Gastroesophageal sphincter (tissue), 4 donors: ENCODE measurements at regions not wholly inside any gene's neighbourhood (a gene's known extent, or its start where the extent isn't known, plus 50 kb on each side); places are given as distances from the start of the nearest gene placed in this dataset.

Source experiments
- ATAC-seq: fragments of 150-250 bp; one replicate; pipeline ENCODE4 v1.9.1; 2016; ENCODE audit warnings: mild to moderate bottlenecking, moderate library complexity
- H3K27ac ChIP-seq, 4 donors: fragments of 200-600 bp; sonication (generic) in 3 of 4; 1 replicate in 3 of 4; 2 replicates in 1 of 4; pipeline ENCODE4 v1.5.1; 2016 to 2019
- H3K27me3 ChIP-seq: fragments of 200-600 bp; sonication (generic); one replicate; pipeline ENCODE4 v1.5.1; 2019
- H3K36me3 ChIP-seq, 2 donors: fragments of 200-600 bp; sonication (generic); one replicate each; pipeline ENCODE4 v1.5.1; 2019; ENCODE audit warnings: control low read depth in 1 of 2
- H3K4me1 ChIP-seq, 3 donors: fragments of 200-600 bp; sonication (generic); 1 replicate in 2 of 3; 2 replicates in 1 of 3; pipeline ENCODE4 v1.5.1; 2016 to 2019; ENCODE audit warnings: control low read depth in 2 of 3
- H3K4me3 ChIP-seq, 2 donors: fragments of 200-600 bp; sonication (generic); one replicate each; pipeline ENCODE4 v1.5.1; 2019; ENCODE audit warnings: mild to moderate bottlenecking in 1 of 2, moderate library complexity in 1 of 2
- H3K9me3 ChIP-seq, 3 donors: fragments of 200-600 bp; sonication (generic); one replicate each; pipeline ENCODE4 v1.5.1; 2017 to 2019; ENCODE audit warnings: control low read depth in 2 of 3
- EP300 ChIP-seq: sonication (generic); formaldehyde crosslinking; IDR thresholded peaks from one replicate; pipeline ENCODE4 v1.6.1; 2017; ENCODE audit warnings: antibody characterized with exemption, mild to moderate bottlenecking
- POLR2A ChIP-seq, 2 donors: fragments of 450-650 bp; IDR thresholded peaks; one replicate each; pipeline ENCODE4 v1.6.1; 2017; ENCODE audit warnings: antibody characterized with exemption in 2 of 2, mild to moderate bottlenecking in 2 of 2, moderate library complexity in 1 of 2
- POLR2AphosphoS5 ChIP-seq: sonication (generic); formaldehyde crosslinking; IDR thresholded peaks from one replicate; pipeline ENCODE4 v1.6.1; 2017; ENCODE audit warnings: antibody characterized with exemption
- WGBS, 2 donors: methylation state at CpG; one replicate each; pipeline ENCODE4 v1.1.5; 2018; ENCODE audit warnings: low coverage in 1 of 2; 5-methylcytosine and 5-hydroxymethylcytosine counted together
- TF ChIP-seq, protein P1 (sequence below), 4 experiments: fragments of 200-600 bp in 2 of 4; fragments of 450-650 bp in 2 of 4; sonication (generic) in 1 of 4; IDR thresholded peaks; one replicate each; pipeline ENCODE4 v1.5.1; 2017 to 2019; ENCODE audit warnings: antibody characterized with exemption in 4 of 4, mild to moderate bottlenecking in 2 of 4, moderate library complexity in 2 of 4

GRCh38 chr12:4026517-4026916 lies 153.3 kb upstream of the PARP11 start:
- TF ChIP-seq, protein P1, sequence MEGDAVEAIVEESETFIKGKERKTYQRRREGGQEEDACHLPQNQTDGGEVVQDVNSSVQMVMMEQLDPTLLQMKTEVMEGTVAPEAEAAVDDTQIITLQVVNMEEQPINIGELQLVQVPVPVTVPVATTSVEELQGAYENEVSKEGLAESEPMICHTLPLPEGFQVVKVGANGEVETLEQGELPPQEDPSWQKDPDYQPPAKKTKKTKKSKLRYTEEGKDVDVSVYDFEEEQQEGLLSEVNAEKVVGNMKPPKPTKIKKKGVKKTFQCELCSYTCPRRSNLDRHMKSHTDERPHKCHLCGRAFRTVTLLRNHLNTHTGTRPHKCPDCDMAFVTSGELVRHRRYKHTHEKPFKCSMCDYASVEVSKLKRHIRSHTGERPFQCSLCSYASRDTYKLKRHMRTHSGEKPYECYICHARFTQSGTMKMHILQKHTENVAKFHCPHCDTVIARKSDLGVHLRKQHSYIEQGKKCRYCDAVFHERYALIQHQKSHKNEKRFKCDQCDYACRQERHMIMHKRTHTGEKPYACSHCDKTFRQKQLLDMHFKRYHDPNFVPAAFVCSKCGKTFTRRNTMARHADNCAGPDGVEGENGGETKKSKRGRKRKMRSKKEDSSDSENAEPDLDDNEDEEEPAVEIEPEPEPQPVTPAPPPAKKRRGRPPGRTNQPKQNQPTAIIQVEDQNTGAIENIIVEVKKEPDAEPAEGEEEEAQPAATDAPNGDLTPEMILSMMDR (IDR thresholded peaks at IDR 0.05), result no peak
- TF ChIP-seq POLR2A (IDR thresholded peaks at IDR 0.05) (no peak), POLR2AphosphoS5 (no peak), EP300 (no peak)
- Histone ChIP-seq H3K27me3 (no peaks in the 10 kb centered on the region), H3K9me3 (no peaks in the 10 kb centered on the region), H3K4me3 (no peak overlapping the region), H3K27ac (no peak overlapping the region), H3K4me1 (peaks cover 0 to 10% (median under 1%) of the 10 kb centered on the region in 3 donors), H3K36me3 (no peaks in the 10 kb centered on the region)
- ATAC-seq, result no peak
- WGBS, 2 donors, result 85% methylated on average over 5 of the region's 7 CpGs; no CpG with 5 or more reads in 1 of the 2 donors

DNA sequence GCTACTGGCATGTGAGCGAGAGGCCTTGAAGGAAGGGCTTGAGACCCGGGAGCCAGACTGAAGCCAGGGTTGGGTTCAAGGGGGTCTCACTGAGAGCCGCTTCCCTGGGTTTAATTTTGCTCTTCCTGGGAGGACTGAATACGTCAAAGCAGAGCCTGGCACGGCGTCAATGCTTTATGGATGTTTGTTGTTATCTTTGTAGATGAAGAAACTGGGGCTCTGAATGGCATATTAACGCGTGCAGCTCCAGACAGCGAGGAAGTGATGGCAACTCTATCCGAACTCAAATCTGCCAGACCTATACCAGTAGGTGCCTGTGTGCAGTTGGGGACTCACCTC lies 152.8 kb upstream of the PARP11 start:
- Histone ChIP-seq H3K27me3 (no peaks in the 10 kb centered on the region), H3K9me3 (no peaks in the 10 kb centered on the region), H3K36me3 (no peaks in the 10 kb centered on the region), H3K4me1 (peaks cover 0 to 7% (median 0%) of the 10 kb centered on the region in 3 donors), H3K27ac (no peak overlapping the region), H3K4me3 (no peak overlapping the region)
- 78 to 88% methylated on average over 7 to 8 of the region's 10 CpGs for WGBS, 2 donors
- no peak for ATAC-seq
- TF ChIP-seq, protein P1 (IDR thresholded peaks at IDR 0.05), result no peak
- TF ChIP-seq POLR2AphosphoS5 (no peak), EP300 (no peak), POLR2A (IDR thresholded peaks at IDR 0.05) (no peak)

GRCh38 chr12:4025181-4026019 lies 152.2 kb upstream of the PARP11 start:
- no peak for ATAC-seq
- Histone ChIP-seq H3K27me3 (no peaks in the 10 kb centered on the region), H3K9me3 (no peaks in the 10 kb centered on the region), H3K4me3 (no peak overlapping the region), H3K4me1 (peaks cover 0 to 2% (median 0%) of the 10 kb centered on the region in 3 donors), H3K36me3 (no peaks in the 10 kb centered on the region), H3K27ac (no peak overlapping the region)
- TF ChIP-seq, protein P1 (IDR thresholded peaks at IDR 0.05), result no peak
- TF ChIP-seq POLR2AphosphoS5 (no peak), POLR2A (IDR thresholded peaks at IDR 0.05) (no peak), EP300 (no peak)
- WGBS, 2 donors, result 73 to 80% methylated on average over 4 to 11 of the region's 20 CpGs

DNA sequence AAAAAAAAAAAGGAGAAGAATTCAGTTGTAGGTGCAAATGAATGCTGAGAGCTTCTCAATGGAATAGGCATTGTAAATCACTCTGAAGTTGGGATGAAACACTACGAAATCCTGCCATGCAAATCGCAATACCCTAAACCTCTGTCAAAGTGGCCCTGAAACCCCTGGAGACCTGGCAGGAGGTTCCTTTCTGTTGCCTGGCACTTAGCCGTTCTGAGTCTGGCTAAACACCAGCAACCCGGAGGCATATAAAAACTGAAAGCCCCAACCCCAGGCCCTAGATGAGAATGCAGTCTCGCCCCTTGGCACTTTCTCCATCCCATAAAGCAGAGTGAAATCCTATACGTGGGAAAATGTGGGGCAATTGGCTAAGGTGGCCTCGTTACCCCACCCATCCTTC lies 151.5 kb upstream of the PARP11 start:
- ATAC-seq, result no peak
- WGBS, 2 donors, result 83% methylated on average over 3 of the region's 7 CpGs; no CpG with 5 or more reads in 1 of the 2 donors
- TF ChIP-seq POLR2A (IDR thresholded peaks at IDR 0.05) (no peak), EP300 (no peak), POLR2AphosphoS5 (no peak)
- TF ChIP-seq, protein P1 (IDR thresholded peaks at IDR 0.05), result no peak
- Histone ChIP-seq H3K9me3 (no peaks in the 10 kb centered on the region), H3K36me3 (no peaks in the 10 kb centered on the region), H3K27me3 (no peaks in the 10 kb centered on the region), H3K4me1 (no peaks in the 10 kb centered on the region), H3K27ac (no peak overlapping the region), H3K4me3 (no peak overlapping the region)
